ENCODE measurements at regions not wholly inside any gene's neighbourhood (a gene's known extent, or its start where the extent isn't known, plus 50 kb on each side); places are given as distances from the start of the nearest gene placed in this dataset.

- Histone ChIP-seq H3K36me3 (no peaks in the 10 kb centered on the region), H3K4me1 (ENCODE audit: low read depth) (peaks cover 6% of the 10 kb centered on the region), H3K9me3 (ENCODE audit: low read depth) (no peaks in the 10 kb centered on the region), H3K27ac (no peak overlapping the region), H3K27me3 (no peaks in the 10 kb centered on the region), H3K4me3 (no peak overlapping the region)
- no peak for DNase-seq (ENCODE audit: low read depth in 1 of 2, low spot score in 1 of 2)
- TF ChIP-seq CTCF (IDR thresholded peaks at IDR 0.05; ENCODE audit: low read depth, low read length) = no peak
Observed at GRCh38 chr1:217373761-217374701, 256.9 kb downstream of the GPATCH2 start.

GRCh38 chr1:217372049-217372970 is 258.6 kb downstream of the GPATCH2 start:
- H3K9me3 ChIP-seq (ENCODE audit: low read depth) = no peaks in the 10 kb centered on the region
- no peak overlapping the region for H3K27ac ChIP-seq
- H3K27me3 ChIP-seq = no peaks in the 10 kb centered on the region
- no peak for DNase-seq (ENCODE audit: low read depth in 1 of 2, low spot score in 1 of 2)
- H3K4me1 ChIP-seq (ENCODE audit: low read depth) = peaks cover 7% of the 10 kb centered on the region
- H3K36me3 ChIP-seq = no peaks in the 10 kb centered on the region
- no peak for TF ChIP-seq CTCF (IDR thresholded peaks at IDR 0.05; ENCODE audit: low read depth, low read length)
- H3K4me3 ChIP-seq = no peak overlapping the region

GRCh38 chr1:217370757-217371156 is 260.1 kb downstream of the GPATCH2 start:
- DNase-seq (ENCODE audit: low read depth in 1 of 2, low spot score in 1 of 2) = no peak
- no peak overlapping the region for H3K27ac ChIP-seq
- no peak overlapping the region for H3K4me3 ChIP-seq
- H3K9me3 ChIP-seq (ENCODE audit: low read depth) = no peaks in the 10 kb centered on the region
- H3K36me3 ChIP-seq = no peaks in the 10 kb centered on the region
- TF ChIP-seq CTCF (IDR thresholded peaks at IDR 0.05; ENCODE audit: low read depth, low read length) = no peak
- peaks cover 7% of the 10 kb centered on the region for H3K4me1 ChIP-seq (ENCODE audit: low read depth)
- no peaks in the 10 kb centered on the region for H3K27me3 ChIP-seq

- no peaks in the 10 kb centered on the region for H3K36me3 ChIP-seq
- H3K27ac ChIP-seq = no peak overlapping the region
- H3K4me3 ChIP-seq = no peak overlapping the region
- peaks cover 7% of the 10 kb centered on the region for H3K4me1 ChIP-seq (ENCODE audit: low read depth)
- no peaks in the 10 kb centered on the region for H3K9me3 ChIP-seq (ENCODE audit: low read depth)
- H3K27me3 ChIP-seq = no peaks in the 10 kb centered on the region
- DNase-seq (ENCODE audit: low read depth in 1 of 2, low spot score in 1 of 2) = no peak
- no peak for TF ChIP-seq CTCF (IDR thresholded peaks at IDR 0.05; ENCODE audit: low read depth, low read length)
Observed at GRCh38 chr1:217369996-217370551, 260.8 kb downstream of the GPATCH2 start.

GRCh38 chr1:217369271-217369981 is 261.5 kb downstream of the GPATCH2 start:
- Histone ChIP-seq H3K27me3 (no peaks in the 10 kb centered on the region), H3K9me3 (ENCODE audit: low read depth) (no peaks in the 10 kb centered on the region), H3K4me3 (no peak overlapping the region), H3K4me1 (ENCODE audit: low read depth) (peaks cover 10% of the 10 kb centered on the region), H3K36me3 (no peaks in the 10 kb centered on the region), H3K27ac (peak overlapping the region; percentile 24)
- no peak for DNase-seq (ENCODE audit: low read depth in 1 of 2, low spot score in 1 of 2)
- no peak for TF ChIP-seq CTCF (IDR thresholded peaks at IDR 0.05; ENCODE audit: low read depth, low read length)

All from cardiac muscle cell (in vitro differentiated cells and primary cell).